ENCODE measurements at regions not wholly inside any gene's neighbourhood (a gene's known extent, or its start where the extent isn't known, plus 50 kb on each side); places are given as distances from the start of the nearest gene placed in this dataset.

- Histone ChIP-seq H3K9me3 (ENCODE audit: control insufficient read depth, low read length) (no peaks in the 10 kb centered on the region), H3K4me3 (ENCODE audit: low read depth, low read length) (no peak overlapping the region), H3K4me1 (no peaks in the 10 kb centered on the region), H2AFZ (no peak overlapping the region), H3K27me3 (ENCODE audit: control insufficient read depth, insufficient read depth, low read length) (no peaks in the 10 kb centered on the region), H3K27ac (no peak overlapping the region), H3K4me2 (ENCODE audit: low read length) (no peak overlapping the region), H3K36me3 (ENCODE audit: control insufficient read depth, insufficient read depth, low read length) (no peaks in the 10 kb centered on the region), H3K79me2 (no peaks in the 10 kb centered on the region), H3K9ac (no peak overlapping the region)
- TF ChIP-seq, protein P1, sequence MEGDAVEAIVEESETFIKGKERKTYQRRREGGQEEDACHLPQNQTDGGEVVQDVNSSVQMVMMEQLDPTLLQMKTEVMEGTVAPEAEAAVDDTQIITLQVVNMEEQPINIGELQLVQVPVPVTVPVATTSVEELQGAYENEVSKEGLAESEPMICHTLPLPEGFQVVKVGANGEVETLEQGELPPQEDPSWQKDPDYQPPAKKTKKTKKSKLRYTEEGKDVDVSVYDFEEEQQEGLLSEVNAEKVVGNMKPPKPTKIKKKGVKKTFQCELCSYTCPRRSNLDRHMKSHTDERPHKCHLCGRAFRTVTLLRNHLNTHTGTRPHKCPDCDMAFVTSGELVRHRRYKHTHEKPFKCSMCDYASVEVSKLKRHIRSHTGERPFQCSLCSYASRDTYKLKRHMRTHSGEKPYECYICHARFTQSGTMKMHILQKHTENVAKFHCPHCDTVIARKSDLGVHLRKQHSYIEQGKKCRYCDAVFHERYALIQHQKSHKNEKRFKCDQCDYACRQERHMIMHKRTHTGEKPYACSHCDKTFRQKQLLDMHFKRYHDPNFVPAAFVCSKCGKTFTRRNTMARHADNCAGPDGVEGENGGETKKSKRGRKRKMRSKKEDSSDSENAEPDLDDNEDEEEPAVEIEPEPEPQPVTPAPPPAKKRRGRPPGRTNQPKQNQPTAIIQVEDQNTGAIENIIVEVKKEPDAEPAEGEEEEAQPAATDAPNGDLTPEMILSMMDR (IDR thresholded peaks at IDR 0.05) = no peak
These were observed 600.5 kb downstream of the PCDH18 start for GRCh38 chr4:136931781-136932180.

- Histone ChIP-seq H3K9me3 (ENCODE audit: control insufficient read depth, low read length) (no peaks in the 10 kb centered on the region), H3K4me1 (no peaks in the 10 kb centered on the region), H3K79me2 (no peaks in the 10 kb centered on the region), H3K4me3 (ENCODE audit: low read depth, low read length) (no peak overlapping the region), H3K4me2 (ENCODE audit: low read length) (no peak overlapping the region), H3K9ac (no peak overlapping the region), H3K27ac (no peak overlapping the region), H3K27me3 (ENCODE audit: control insufficient read depth, insufficient read depth, low read length) (no peaks in the 10 kb centered on the region), H2AFZ (no peak overlapping the region), H3K36me3 (ENCODE audit: control insufficient read depth, insufficient read depth, low read length) (no peaks in the 10 kb centered on the region)
- TF ChIP-seq, protein P1 (IDR thresholded peaks at IDR 0.05) = no peak
These were observed 603.3 kb downstream of the PCDH18 start for GRCh38 chr4:136928957-136929411.

DNA sequence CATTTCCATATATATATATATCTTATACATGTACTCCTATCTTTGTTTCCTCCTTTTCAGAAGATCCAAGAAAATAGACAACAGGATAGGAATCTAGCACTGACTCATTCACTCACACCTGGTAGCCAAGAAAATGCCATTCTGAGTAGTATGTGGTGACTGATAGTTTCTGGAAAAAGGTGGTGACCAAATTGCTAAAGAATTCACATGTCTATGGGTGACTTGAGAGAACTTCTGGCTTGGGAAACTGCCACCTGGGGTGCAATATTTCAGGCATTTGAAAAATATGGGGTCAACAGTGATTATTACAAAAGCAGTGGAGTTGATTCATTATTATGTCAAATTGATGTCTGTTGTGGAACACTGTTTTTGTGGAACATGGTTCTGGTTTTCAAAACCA, 605.1 kb downstream of the PCDH18 start:
- Histone ChIP-seq H3K4me3 (ENCODE audit: low read depth, low read length) (no peak overlapping the region), H3K27me3 (ENCODE audit: control insufficient read depth, insufficient read depth, low read length) (no peaks in the 10 kb centered on the region), H3K27ac (no peak overlapping the region), H3K4me2 (ENCODE audit: low read length) (no peak overlapping the region), H3K9me3 (ENCODE audit: control insufficient read depth, low read length) (no peaks in the 10 kb centered on the region), H3K36me3 (ENCODE audit: control insufficient read depth, insufficient read depth, low read length) (no peaks in the 10 kb centered on the region), H3K9ac (no peak overlapping the region), H2AFZ (no peak overlapping the region), H3K4me1 (no peaks in the 10 kb centered on the region), H3K79me2 (no peaks in the 10 kb centered on the region)
- TF ChIP-seq, protein P1 (IDR thresholded peaks at IDR 0.05) = no peak

DNA sequence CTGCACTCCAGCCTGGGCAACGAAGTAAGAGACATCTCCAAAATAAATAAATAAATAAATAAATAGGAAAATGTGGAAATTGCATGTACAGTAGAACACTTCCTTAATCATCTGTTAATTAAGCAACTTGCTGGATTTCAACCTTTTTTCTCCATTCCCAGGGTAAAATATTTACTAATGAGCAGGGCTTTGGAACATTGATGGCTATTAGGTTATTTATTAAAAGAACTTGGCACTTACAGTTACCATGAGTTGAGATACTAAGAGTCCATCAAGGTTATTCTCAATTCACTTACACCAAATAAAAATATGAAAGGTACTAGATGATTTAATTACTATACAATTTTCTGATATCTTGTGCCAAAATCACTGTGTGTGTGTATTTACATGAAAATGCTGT, 607.1 kb downstream of the PCDH18 start:
- H2AFZ ChIP-seq = no peak overlapping the region
- no peak overlapping the region for H3K4me2 ChIP-seq (ENCODE audit: low read length)
- H3K4me3 ChIP-seq (ENCODE audit: low read depth, low read length) = no peak overlapping the region
- H3K36me3 ChIP-seq (ENCODE audit: control insufficient read depth, insufficient read depth, low read length) = no peaks in the 10 kb centered on the region
- no peak overlapping the region for H3K27ac ChIP-seq
- H3K27me3 ChIP-seq (ENCODE audit: control insufficient read depth, insufficient read depth, low read length) = no peaks in the 10 kb centered on the region
- no peak overlapping the region for H3K9ac ChIP-seq
- H3K79me2 ChIP-seq = no peaks in the 10 kb centered on the region
- H3K4me1 ChIP-seq = no peaks in the 10 kb centered on the region
- no peaks in the 10 kb centered on the region for H3K9me3 ChIP-seq (ENCODE audit: control insufficient read depth, low read length)
- TF ChIP-seq, protein P1 (IDR thresholded peaks at IDR 0.05) = no peak

GRCh38 chr4:136922066-136922465, 610.2 kb downstream of the PCDH18 start:
- Histone ChIP-seq H3K79me2 (no peaks in the 10 kb centered on the region), H3K36me3 (ENCODE audit: control insufficient read depth, insufficient read depth, low read length) (no peaks in the 10 kb centered on the region), H3K4me1 (no peaks in the 10 kb centered on the region), H3K27me3 (ENCODE audit: control insufficient read depth, insufficient read depth, low read length) (no peaks in the 10 kb centered on the region), H3K4me2 (ENCODE audit: low read length) (no peak overlapping the region), H3K27ac (no peak overlapping the region), H2AFZ (no peak overlapping the region), H3K4me3 (ENCODE audit: low read depth, low read length) (no peak overlapping the region), H3K9ac (no peak overlapping the region), H3K9me3 (ENCODE audit: control insufficient read depth, low read length) (no peaks in the 10 kb centered on the region)
- TF ChIP-seq, protein P1 (IDR thresholded peaks at IDR 0.05) = no peak

Measured in parathyroid adenoma (tissue), 2 donors.